HG03045 (cell line): ENCODE measurements at regions not wholly inside any gene's neighbourhood (a gene's known extent, or its start where the extent isn't known, plus 50 kb on each side); places are given as distances from the start of the nearest gene placed in this dataset.

Source experiments
- ATAC-seq: cut with Tn5 transposase; IDR thresholded peaks from one replicate; pipeline ENCODE4 v1.9.1; 2021; ENCODE audit warnings: mild to moderate bottlenecking, moderate library complexity; ENCODE audit not compliant: unreplicated experiment

- no peak for ATAC-seq
These were observed 137.2 kb upstream of the PRLR start for GRCh38 chr5:35367526-35367925.

GRCh38 chr5:35365758-35366157 lies 135.5 kb upstream of the PRLR start:
- ATAC-seq: no peak

GRCh38 chr5:35364350-35364749 lies 134.1 kb upstream of the PRLR start:
- no peak for ATAC-seq

GRCh38 chr5:35363387-35363965 lies 133.2 kb upstream of the PRLR start:
- ATAC-seq: no peak

GRCh38 chr5:35362772-35363171 lies 132.5 kb upstream of the PRLR start:
- no peak for ATAC-seq

- ATAC-seq: no peak
These were observed 130.4 kb upstream of the PRLR start for GRCh38 chr5:35360671-35361070.

GRCh38 chr5:35359859-35360258 lies 129.6 kb upstream of the PRLR start:
- ATAC-seq: no peak

GRCh38 chr5:35357973-35358372 lies 127.7 kb upstream of the PRLR start:
- ATAC-seq: no peak

GRCh38 chr5:35356725-35357124 lies 126.4 kb upstream of the PRLR start:
- no peak for ATAC-seq

- no peak for ATAC-seq
These were observed 124.5 kb upstream of the PRLR start for GRCh38 chr5:35354751-35355150.

- ATAC-seq: no peak
These were observed 114.9 kb upstream of the PRLR start for GRCh38 chr5:35345222-35345621.

- no peak for ATAC-seq
These were observed 112.4 kb upstream of the PRLR start for GRCh38 chr5:35342664-35343063.

GRCh38 chr5:35341189-35341588 lies 110.9 kb upstream of the PRLR start:
- ATAC-seq: no peak

- ATAC-seq: no peak
These were observed 109.4 kb upstream of the PRLR start for GRCh38 chr5:35339616-35340100.

- ATAC-seq: no peak
These were observed 108.7 kb upstream of the PRLR start for GRCh38 chr5:35339006-35339405.

GRCh38 chr5:35338157-35338453 lies 107.8 kb upstream of the PRLR start:
- ATAC-seq: no peak

- ATAC-seq: no peak
These were observed 107.3 kb upstream of the PRLR start for GRCh38 chr5:35337340-35338156.

- ATAC-seq: no peak
These were observed 105.9 kb upstream of the PRLR start for GRCh38 chr5:35336230-35336629.

- no peak for ATAC-seq
These were observed 105.5 kb upstream of the PRLR start for GRCh38 chr5:35335752-35336151.

GRCh38 chr5:35333366-35333765 lies 103.1 kb upstream of the PRLR start:
- ATAC-seq: no peak

- ATAC-seq: no peak
These were observed 102.0 kb upstream of the PRLR start for GRCh38 chr5:35331956-35332950.
